Thoracic aorta (tissue), 2 donors: ENCODE measurements at regions not wholly inside any gene's neighbourhood (a gene's known extent, or its start where the extent isn't known, plus 50 kb on each side); places are given as distances from the start of the nearest gene placed in this dataset.

Experiments
- ATAC-seq: fragments of 150-250 bp; one replicate; pipeline ENCODE4 v1.8.0; 2017; ENCODE audit warnings: low read depth; ENCODE audit not compliant: insufficient number of reproducible peaks, low FRiP score
- DNase-seq: peaks from one replicate; pipeline ENCODE4 v3.0.0-alpha.2; 2020; ENCODE audit warnings: low spot score
- H3K27ac ChIP-seq, 2 donors: fragments of 200-600 bp; sonication (generic); 1 replicate in 1 of 2; 2 replicates in 1 of 2; pipeline ENCODE4 v1.5.1; 2016; ENCODE audit warnings: mild to moderate bottlenecking in 2 of 2, moderate library complexity in 2 of 2
- H3K27me3 ChIP-seq: fragments of 200-600 bp; sonication (generic); replicated peaks from 2 replicates; pipeline ENCODE4 v1.6.0; 2016; ENCODE audit warnings: mild to moderate bottlenecking; ENCODE audit not compliant: insufficient read depth
- H3K36me3 ChIP-seq: fragments of 200-600 bp; sonication (generic); one replicate; pipeline ENCODE4 v1.5.1; 2016
- H3K4me1 ChIP-seq, 2 donors: fragments of 200-600 bp; sonication (generic); 1 replicate in 1 of 2; 2 replicates in 1 of 2; pipeline versions ENCODE4 v1.5.1 to v1.6.0; 2016; ENCODE audit warnings: low read depth in 2 of 2, mild to moderate bottlenecking in 1 of 2; ENCODE audit not compliant: control insufficient read depth in 1 of 2
- H3K4me3 ChIP-seq: fragments of 200-600 bp; sonication (generic); 2 replicates; pipeline ENCODE4 v1.5.1; 2016; ENCODE audit warnings: mild to moderate bottlenecking
- H3K9me3 ChIP-seq: fragments of 200-600 bp; sonication (generic); 2 replicates; pipeline ENCODE4 v1.5.1; 2016
- CTCF ChIP-seq: fragments of 200-600 bp; sonication (generic); IDR thresholded peaks from one replicate; pipeline ENCODE4 v1.5.1; 2019; ENCODE audit warnings: antibody characterized with exemption

GRCh38 chr2:106941372-106941993 lies 55.5 kb upstream of the ST6GAL2 start:
- H3K27ac ChIP-seq: no peak overlapping the region
- no peak for ATAC-seq
- no peaks in the 10 kb centered on the region for H3K4me1 ChIP-seq
- H3K27me3 ChIP-seq: no peaks in the 10 kb centered on the region
- H3K9me3 ChIP-seq: no peaks in the 10 kb centered on the region
- DNase-seq: no peak
- TF ChIP-seq CTCF: no peak
- H3K36me3 ChIP-seq: no peaks in the 10 kb centered on the region
- H3K4me3 ChIP-seq: no peak overlapping the region

GRCh38 chr2:106943468-106944200 lies 57.7 kb upstream of the ST6GAL2 start:
- no peaks in the 10 kb centered on the region for H3K27me3 ChIP-seq
- H3K36me3 ChIP-seq: no peaks in the 10 kb centered on the region
- no peak for DNase-seq
- no peak overlapping the region for H3K4me3 ChIP-seq
- H3K9me3 ChIP-seq: no peaks in the 10 kb centered on the region
- no peak for TF ChIP-seq CTCF
- H3K4me1 ChIP-seq: no peaks in the 10 kb centered on the region
- no peak for ATAC-seq
- no peak overlapping the region for H3K27ac ChIP-seq

- no peaks in the 10 kb centered on the region for H3K9me3 ChIP-seq
- no peak for TF ChIP-seq CTCF
- ATAC-seq (no peak), DNase-seq (no peak)
- no peaks in the 10 kb centered on the region for H3K36me3 ChIP-seq
- no peaks in the 10 kb centered on the region for H3K4me1 ChIP-seq
- no peak overlapping the region for H3K4me3 ChIP-seq
- no peaks in the 10 kb centered on the region for H3K27me3 ChIP-seq
- no peak overlapping the region for H3K27ac ChIP-seq
These were observed 58.2 kb upstream of the ST6GAL2 start for GRCh38 chr2:106944215-106944614.

GRCh38 chr2:106948540-106948939 lies 62.6 kb upstream of the ST6GAL2 start:
- Histone ChIP-seq H3K36me3 (no peaks in the 10 kb centered on the region), H3K9me3 (no peaks in the 10 kb centered on the region), H3K27me3 (no peaks in the 10 kb centered on the region), H3K4me3 (no peak overlapping the region), H3K27ac (no peak overlapping the region), H3K4me1 (peaks cover 0 to under 1% of the 10 kb centered on the region in 2 donors)
- DNase-seq (no peak), ATAC-seq (no peak)
- TF ChIP-seq CTCF: no peak

- Histone ChIP-seq H3K27me3 (no peaks in the 10 kb centered on the region), H3K9me3 (no peaks in the 10 kb centered on the region), H3K36me3 (no peaks in the 10 kb centered on the region), H3K4me3 (no peak overlapping the region), H3K4me1 (peaks cover 6 to 27% of the 10 kb centered on the region in 2 donors), H3K27ac (no peak overlapping the region)
- no peak for TF ChIP-seq CTCF
- DNase-seq (no peak), ATAC-seq (no peak)
These were observed 67.3 kb upstream of the ST6GAL2 start for GRCh38 chr2:106953236-106953635.
